ENCODE measurements at regions not wholly inside any gene's neighbourhood (a gene's known extent, or its start where the extent isn't known, plus 50 kb on each side); places are given as distances from the start of the nearest gene placed in this dataset.

- TF ChIP-seq CTCF (conservative IDR thresholded peaks at IDR 0.05; ENCODE audit: low read length) (no peak), EZH2phosphoT487 (IDR thresholded peaks at IDR 0.05; ENCODE audit: borderline replicate concordance, low read depth, low read length) (no peak)
These were observed 411.3 kb upstream of the ARRDC3 start for GRCh38 chr5:91794455-91794854.

Data from OCI-LY7 (cell line).